Loucy (cell line): ENCODE measurements at regions not wholly inside any gene's neighbourhood (a gene's known extent, or its start where the extent isn't known, plus 50 kb on each side); places are given as distances from the start of the nearest gene placed in this dataset.

Source experiments
- CTCF ChIP-seq: fragments of 200-600 bp; sonication (generic); conservative IDR thresholded peaks from 2 replicates; pipeline ENCODE4 v1.5.1; 2014; ENCODE audit warnings: mild to moderate bottlenecking, antibody characterized with exemption, low read length
- EZH2phosphoT487 ChIP-seq: fragments of 200-600 bp; IDR thresholded peaks from 2 replicates; pipeline ENCODE4 v1.6.1; 2018; ENCODE audit warnings: antibody characterized with exemption, mild to moderate bottlenecking, moderate library complexity, borderline replicate concordance

GRCh38 chr2:52139241-52139640 is 1107.3 kb upstream of the NRXN1 start:
- no peak for TF ChIP-seq CTCF
- TF ChIP-seq EZH2phosphoT487 = no peak
